Prostate gland (tissue), 2 donors: ENCODE measurements at regions not wholly inside any gene's neighbourhood (a gene's known extent, or its start where the extent isn't known, plus 50 kb on each side); places are given as distances from the start of the nearest gene placed in this dataset.

Experiments used
- DNase-seq: peaks from one replicate; pipeline ENCODE4 v3.0.0-alpha.2; 2019; ENCODE audit warnings: low spot score
- H3K27ac ChIP-seq, 2 donors: fragments of 200-600 bp; sonication (generic); 2 replicates each; pipeline ENCODE4 v1.5.1; 2017 to 2019
- H3K27me3 ChIP-seq: fragments of 200-600 bp; sonication (generic); replicated peaks from 2 replicates; pipeline ENCODE4 v1.5.1; 2019; ENCODE audit not compliant: insufficient read depth
- H3K36me3 ChIP-seq, 2 donors: fragments of 200-600 bp; sonication (generic); 1 replicate in 1 of 2; 2 replicates in 1 of 2; pipeline versions ENCODE4 v1.5.1 to v1.8.1; 2017 to 2019
- H3K4me1 ChIP-seq: fragments of 200-600 bp; sonication (generic); replicated peaks from 2 replicates; pipeline ENCODE4 v1.5.1; 2019
- H3K4me3 ChIP-seq, 2 donors: fragments of 200-600 bp; sonication (generic); 2 replicates each; pipeline ENCODE4 v1.5.1; 2017 to 2019
- H3K9me3 ChIP-seq: fragments of 200-600 bp; sonication (generic); 2 replicates; pipeline ENCODE4 v1.5.1; 2017
- CTCF ChIP-seq, 4 experiments: fragments of 200-600 bp in 2 of 4; fragments of 450-650 bp in 2 of 4; sonication (generic) in 2 of 4; IDR thresholded peaks; 1 replicate in 3 of 4; 2 replicates in 1 of 4; pipeline ENCODE4 v1.5.1; 2016 to 2019; ENCODE audit warnings: antibody characterized with exemption in 4 of 4, mild to moderate bottlenecking in 2 of 4, moderate library complexity in 2 of 4
- POLR2A ChIP-seq: fragments of 450-650 bp; IDR thresholded peaks from one replicate; pipeline ENCODE4 v1.6.1; 2016; ENCODE audit warnings: antibody characterized with exemption, mild to moderate bottlenecking
- POLR2AphosphoS5 ChIP-seq: sonication (generic); formaldehyde crosslinking; IDR thresholded peaks from one replicate; pipeline ENCODE4 v1.6.1; 2017; ENCODE audit warnings: antibody characterized with exemption
- WGBS: methylation state at CpG from one replicate; pipeline ENCODE4 v1.1.5; 2018; 5-methylcytosine and 5-hydroxymethylcytosine counted together
- intact Hi-C: fragments of 100-400 bp; cut with DNase I; formaldehyde crosslinking; loops from one replicate; pipeline ENCODE4 v1.14.2; 2022

GRCh38 chr4:126718136-126718535 lies 914.6 kb upstream of the INTU start:
- H3K9me3 ChIP-seq, result no peaks in the 10 kb centered on the region
- no peak overlapping the region for H3K4me3 ChIP-seq
- intact Hi-C loops, result no loop called here
- H3K36me3 ChIP-seq, result no peaks in the 10 kb centered on the region
- no peak for TF ChIP-seq CTCF (IDR thresholded peaks at IDR 0.05)
- TF ChIP-seq POLR2A, result no peak
- no peak for TF ChIP-seq POLR2AphosphoS5
- H3K27ac ChIP-seq, result no peak overlapping the region
- WGBS, result 27% methylated on average over 4 of the region's 4 CpGs
- no peaks in the 10 kb centered on the region for H3K4me1 ChIP-seq
- no peaks in the 10 kb centered on the region for H3K27me3 ChIP-seq
- DNase-seq, result no peak

GRCh38 chr4:126719852-126720251 lies 912.9 kb upstream of the INTU start:
- Histone ChIP-seq H3K27me3 (no peaks in the 10 kb centered on the region), H3K9me3 (no peaks in the 10 kb centered on the region), H3K4me3 (no peak overlapping the region), H3K36me3 (no peaks in the 10 kb centered on the region), H3K27ac (no peak overlapping the region), H3K4me1 (no peaks in the 10 kb centered on the region)
- 61% methylated on average over 3 of the region's 3 CpGs for WGBS
- no peak for TF ChIP-seq POLR2A
- no peak for TF ChIP-seq CTCF (IDR thresholded peaks at IDR 0.05)
- TF ChIP-seq POLR2AphosphoS5, result no peak
- intact Hi-C loops, result no loop called here
- DNase-seq, result no peak

GRCh38 chr4:126725906-126726305 lies 906.9 kb upstream of the INTU start:
- Histone ChIP-seq H3K27me3 (no peaks in the 10 kb centered on the region), H3K4me1 (no peaks in the 10 kb centered on the region), H3K9me3 (no peaks in the 10 kb centered on the region), H3K27ac (no peak overlapping the region), H3K4me3 (no peak overlapping the region), H3K36me3 (no peaks in the 10 kb centered on the region)
- intact Hi-C loops, result no loop called here
- TF ChIP-seq POLR2AphosphoS5 (no peak), POLR2A (no peak), CTCF (IDR thresholded peaks at IDR 0.05) (no peak)
- DNase-seq, result no peak

- 68% methylated on average over 1 of the region's 1 CpG for WGBS
- Histone ChIP-seq H3K36me3 (no peaks in the 10 kb centered on the region), H3K4me3 (no peak overlapping the region), H3K27me3 (no peaks in the 10 kb centered on the region), H3K27ac (no peak overlapping the region), H3K4me1 (no peaks in the 10 kb centered on the region), H3K9me3 (no peaks in the 10 kb centered on the region)
- intact Hi-C loops, result no loop called here
- DNase-seq, result no peak
- TF ChIP-seq CTCF (IDR thresholded peaks at IDR 0.05), result no peak
- TF ChIP-seq POLR2A, result no peak
- no peak for TF ChIP-seq POLR2AphosphoS5
Measured at GRCh38 chr4:126727461-126727860, 905.3 kb upstream of the INTU start.

GRCh38 chr4:126731062-126731461 lies 901.7 kb upstream of the INTU start:
- no peaks in the 10 kb centered on the region for H3K9me3 ChIP-seq
- H3K4me1 ChIP-seq, result no peaks in the 10 kb centered on the region
- intact Hi-C loops, result no loop called here
- no peak overlapping the region for H3K27ac ChIP-seq
- H3K4me3 ChIP-seq, result no peak overlapping the region
- 77% methylated on average over 2 of the region's 2 CpGs for WGBS
- DNase-seq, result no peak
- H3K36me3 ChIP-seq, result no peaks in the 10 kb centered on the region
- TF ChIP-seq CTCF (IDR thresholded peaks at IDR 0.05) (no peak), POLR2A (no peak), POLR2AphosphoS5 (no peak)
- H3K27me3 ChIP-seq, result no peaks in the 10 kb centered on the region
